ENCODE measurements at regions not wholly inside any gene's neighbourhood (a gene's known extent, or its start where the extent isn't known, plus 50 kb on each side); places are given as distances from the start of the nearest gene placed in this dataset.

- Histone ChIP-seq H3K27ac (ENCODE audit: low read depth, low read length) (no peak overlapping the region), H3K4me3 (ENCODE audit: low read length) (no peak overlapping the region), H3K79me2 (ENCODE audit: control insufficient read depth, low read length) (no peaks in the 10 kb centered on the region), H3K4me1 (ENCODE audit: control insufficient read depth, low read length) (no peaks in the 10 kb centered on the region), H3K9me3 (ENCODE audit: control insufficient read depth, insufficient read depth, low read length) (no peaks in the 10 kb centered on the region), H3F3A (ENCODE audit: control insufficient read depth, insufficient read depth) (no peaks in the 10 kb centered on the region), H3K27me3 (ENCODE audit: control insufficient read depth, low read length) (no peaks in the 10 kb centered on the region), H4K20me1 (ENCODE audit: control insufficient read depth, insufficient read depth, low read depth, low read length) (no peaks in the 10 kb centered on the region), H3K4me2 (ENCODE audit: low read length) (no peak overlapping the region), H3K36me3 (ENCODE audit: control insufficient read depth, low read length) (no peaks in the 10 kb centered on the region), H3K9me2 (replicated peaks; ENCODE audit: control insufficient read depth, low read length) (no peaks in the 10 kb centered on the region)
- TF ChIP-seq CTCF (IDR thresholded peaks at IDR 0.05; ENCODE audit: low read depth, low read length, poor library complexity, severe bottlenecking): no peak
These were observed 820.6 kb upstream of the PIK3C3 start for GRCh38 chr18:41134426-41134825.

GRCh38 chr18:41131050-41131449 lies 824.0 kb upstream of the PIK3C3 start:
- Histone ChIP-seq H3K4me3 (ENCODE audit: low read length) (no peak overlapping the region), H3K4me2 (ENCODE audit: low read length) (no peak overlapping the region), H3K27ac (ENCODE audit: low read depth, low read length) (no peak overlapping the region), H3K79me2 (ENCODE audit: control insufficient read depth, low read length) (no peaks in the 10 kb centered on the region), H3K9me2 (replicated peaks; ENCODE audit: control insufficient read depth, low read length) (no peaks in the 10 kb centered on the region), H4K20me1 (ENCODE audit: control insufficient read depth, insufficient read depth, low read depth, low read length) (no peaks in the 10 kb centered on the region), H3F3A (ENCODE audit: control insufficient read depth, insufficient read depth) (no peaks in the 10 kb centered on the region), H3K36me3 (ENCODE audit: control insufficient read depth, low read length) (no peaks in the 10 kb centered on the region), H3K9me3 (ENCODE audit: control insufficient read depth, insufficient read depth, low read length) (no peaks in the 10 kb centered on the region), H3K27me3 (ENCODE audit: control insufficient read depth, low read length) (no peaks in the 10 kb centered on the region), H3K4me1 (ENCODE audit: control insufficient read depth, low read length) (no peaks in the 10 kb centered on the region)
- TF ChIP-seq CTCF (IDR thresholded peaks at IDR 0.05; ENCODE audit: low read depth, low read length, poor library complexity, severe bottlenecking): no peak

GRCh38 chr18:41128545-41128944 lies 826.5 kb upstream of the PIK3C3 start:
- H3K27ac ChIP-seq (ENCODE audit: low read depth, low read length): no peak overlapping the region

More at GRCh38 chr18:41128545-41128944, 826.5 kb upstream of the PIK3C3 start:
- TF ChIP-seq CTCF (IDR thresholded peaks at IDR 0.05; ENCODE audit: low read depth, low read length, poor library complexity, severe bottlenecking): no peak
- TF ChIP-seq EZH2phosphoT487 (IDR thresholded peaks at IDR 0.05; ENCODE audit: borderline replicate concordance, low read length): no peak
- H3F3A ChIP-seq (ENCODE audit: control insufficient read depth, insufficient read depth): no peaks in the 10 kb centered on the region
- no peaks in the 10 kb centered on the region for H3K79me2 ChIP-seq (ENCODE audit: control insufficient read depth, low read length)
- H3K4me3 ChIP-seq (ENCODE audit: low read length): no peak overlapping the region
- no peaks in the 10 kb centered on the region for H4K20me1 ChIP-seq (ENCODE audit: control insufficient read depth, insufficient read depth, low read depth, low read length)
- H3K4me1 ChIP-seq (ENCODE audit: control insufficient read depth, low read length): no peaks in the 10 kb centered on the region
- no peaks in the 10 kb centered on the region for H3K36me3 ChIP-seq (ENCODE audit: control insufficient read depth, low read length)
- H3K4me2 ChIP-seq (ENCODE audit: low read length): no peak overlapping the region
- H3K9me2 ChIP-seq (replicated peaks; ENCODE audit: control insufficient read depth, low read length): no peaks in the 10 kb centered on the region
- no peaks in the 10 kb centered on the region for H3K27me3 ChIP-seq (ENCODE audit: control insufficient read depth, low read length)
- no peaks in the 10 kb centered on the region for H3K9me3 ChIP-seq (ENCODE audit: control insufficient read depth, insufficient read depth, low read length)

All from DOHH2 (cell line).